H9 (cell line): ENCODE measurements at regions not wholly inside any gene's neighbourhood (a gene's known extent, or its start where the extent isn't known, plus 50 kb on each side); places are given as distances from the start of the nearest gene placed in this dataset.

ENCODE experiments used
- DNase-seq: peaks from one replicate; pipeline ENCODE4 v3.0.0-alpha.2; 2017
- H2AFZ ChIP-seq: one replicate; pipeline ENCODE4 v1.6.1; 2013; ENCODE audit warnings: mild to moderate bottlenecking, low read length, control low read depth, moderate library complexity
- H2AK5ac ChIP-seq: 2 replicates; pipeline ENCODE4 v1.6.1; 2013; ENCODE audit warnings: low read length, control low read depth, mixed read lengths; ENCODE audit not compliant: insufficient read length
- H2BK120ac ChIP-seq: one replicate; pipeline ENCODE4 v1.6.1; 2013; ENCODE audit warnings: low read depth, mild to moderate bottlenecking, low read length, control low read depth, inconsistent platforms; ENCODE audit not compliant: poor library complexity, severe bottlenecking
- H2BK12ac ChIP-seq: 2 replicates; pipeline ENCODE4 v1.6.1; 2013; ENCODE audit warnings: low read length, control low read depth, mixed read lengths, low read depth; ENCODE audit not compliant: insufficient read length
- H2BK15ac ChIP-seq: 2 replicates; pipeline ENCODE4 v1.6.1; 2013; ENCODE audit warnings: low read depth, low read length, control low read depth
- H2BK20ac ChIP-seq: one replicate; pipeline ENCODE4 v1.6.1; 2013; ENCODE audit warnings: low read depth, mild to moderate bottlenecking, low read length, control low read depth, inconsistent platforms; ENCODE audit not compliant: poor library complexity, severe bottlenecking
- H2BK5ac ChIP-seq: 2 replicates; pipeline ENCODE4 v1.6.1; 2013; ENCODE audit warnings: low read length, control low read depth, mixed read lengths; ENCODE audit not compliant: insufficient read length
- H3K14ac ChIP-seq: 2 replicates; pipeline ENCODE4 v1.6.1; 2013; ENCODE audit warnings: low read length, control low read depth; ENCODE audit not compliant: insufficient read depth
- H3K18ac ChIP-seq: 2 replicates; pipeline ENCODE4 v1.6.1; 2013; ENCODE audit warnings: low read depth, mild to moderate bottlenecking, mixed read lengths, low read length, control low read depth; ENCODE audit not compliant: insufficient read length
- H3K23ac ChIP-seq: 2 replicates; pipeline ENCODE4 v1.6.1; 2013; ENCODE audit warnings: low read length, control low read depth, mixed read lengths, low read depth; ENCODE audit not compliant: insufficient read length
- H3K23me2 ChIP-seq: 2 replicates; pipeline ENCODE4 v1.6.1; 2013; ENCODE audit warnings: low read depth, mild to moderate bottlenecking, mixed read lengths, low read length, control low read depth; ENCODE audit not compliant: insufficient read length, poor library complexity, severe bottlenecking
- H3K27ac ChIP-seq: 2 replicates; pipeline ENCODE4 v1.5.1; 2013; ENCODE audit warnings: low read length, control low read depth, mixed read lengths, low read depth; ENCODE audit not compliant: insufficient read length
- H3K27me3 ChIP-seq: 2 replicates; pipeline ENCODE4 v1.6.1; 2013; ENCODE audit warnings: low read length, control low read depth, inconsistent platforms; ENCODE audit not compliant: insufficient read depth
- H3K4ac ChIP-seq: 2 replicates; pipeline ENCODE4 v1.6.1; 2013; ENCODE audit warnings: low read depth, mild to moderate bottlenecking, control low read depth, inconsistent platforms, low read length, moderate library complexity
- H3K4me1 ChIP-seq: 2 replicates; pipeline ENCODE4 v1.6.1; 2013; ENCODE audit warnings: low read length, control low read depth, inconsistent platforms; ENCODE audit not compliant: insufficient read depth
- H3K4me2 ChIP-seq: 2 replicates; pipeline ENCODE4 v1.6.1; 2013; ENCODE audit warnings: low read length, control low read depth, mixed read lengths; ENCODE audit not compliant: insufficient read length, insufficient read depth
- H3K56ac ChIP-seq: 2 replicates; pipeline ENCODE4 v1.6.1; 2013; ENCODE audit warnings: low read depth, mild to moderate bottlenecking, mixed read lengths, low read length, control low read depth; ENCODE audit not compliant: insufficient read length
- H3K79me1 ChIP-seq: 2 replicates; pipeline ENCODE4 v1.6.1; 2013; ENCODE audit warnings: low read depth, mild to moderate bottlenecking, moderate library complexity, low read length, control low read depth, inconsistent platforms; ENCODE audit not compliant: insufficient read depth, poor library complexity, severe bottlenecking
- H3K79me2 ChIP-seq: 2 replicates; pipeline ENCODE4 v1.6.1; 2013; ENCODE audit warnings: low read length, control low read depth, inconsistent platforms; ENCODE audit not compliant: insufficient read depth
- H3K9ac ChIP-seq: 2 replicates; pipeline ENCODE4 v1.6.1; 2013; ENCODE audit warnings: low read length, control low read depth, mixed read lengths; ENCODE audit not compliant: insufficient read length; ENCODE audit errors: extremely low read depth
- H3K9me3 ChIP-seq: one replicate; pipeline ENCODE4 v1.6.1; 2013; ENCODE audit warnings: low read depth, low read length, inconsistent platforms; ENCODE audit not compliant: control insufficient read depth
- H3T11ph ChIP-seq: one replicate; pipeline ENCODE4 v1.6.1; 2013; ENCODE audit warnings: mild to moderate bottlenecking, low read length, control low read depth, inconsistent platforms
- H4K20me1 ChIP-seq: one replicate; pipeline ENCODE4 v1.6.1; 2013; ENCODE audit not compliant: control insufficient read depth, insufficient read length, insufficient read depth
- H4K5ac ChIP-seq: 2 replicates; pipeline ENCODE4 v1.6.1; 2013; ENCODE audit warnings: low read depth, mild to moderate bottlenecking, mixed read lengths, low read length, control low read depth; ENCODE audit not compliant: insufficient read length
- H4K8ac ChIP-seq: replicated peaks from 2 replicates; pipeline ENCODE4 v1.6.1; 2013; ENCODE audit warnings: low read length, control low read depth, mixed read lengths, low read depth; ENCODE audit not compliant: insufficient read length
- H4K91ac ChIP-seq: 2 replicates; pipeline ENCODE4 v1.6.1; 2013; ENCODE audit warnings: low read depth, mild to moderate bottlenecking, moderate library complexity, mixed read lengths, low read length, control low read depth; ENCODE audit not compliant: insufficient read length
- H3K27ac Mint-ChIP-seq, 3 experiments: 2 replicates in 2 of 3; 3 replicates in 1 of 3; pipeline ENCODE4 v1.8.0; 2020 to 2021; ENCODE audit warnings: mixed read lengths in 3 of 3, mild to moderate bottlenecking in 1 of 3, moderate library complexity in 1 of 3
- H3K27me3 Mint-ChIP-seq: 2 replicates; pipeline ENCODE4 v1.8.0; 2021; ENCODE audit warnings: low read depth, mild to moderate bottlenecking, moderate library complexity, mixed read lengths
- H3K36me3 Mint-ChIP-seq, 3 experiments: 2 replicates in 2 of 3; 3 replicates in 1 of 3; pipeline ENCODE4 v1.8.0; 2020 to 2021; ENCODE audit warnings: low read depth in 3 of 3, mixed read lengths in 3 of 3; ENCODE audit not compliant: insufficient read depth in 1 of 3
- H3K4me1 Mint-ChIP-seq, 2 experiments: 2 replicates each; pipeline ENCODE4 v1.8.0; 2020; ENCODE audit warnings: mixed read lengths in 2 of 2
- H3K4me3 Mint-ChIP-seq, 2 experiments: 2 replicates in 1 of 2; 3 replicates in 1 of 2; pipeline ENCODE4 v1.8.0; 2020 to 2021; ENCODE audit warnings: mild to moderate bottlenecking in 2 of 2, mixed read lengths in 2 of 2, moderate library complexity in 1 of 2
- H3K9me3 Mint-ChIP-seq, 2 experiments: 2 replicates in 1 of 2; 3 replicates in 1 of 2; pipeline ENCODE4 v1.8.0; 2020; ENCODE audit warnings: mild to moderate bottlenecking in 2 of 2, mixed read lengths in 2 of 2, moderate library complexity in 1 of 2
- WGBS: extraction: QIAGEN DNeasy Blood & Tissue Kit; methylation state at CpG from one replicate; pipeline ENCODE4 v1.1.7; 2013; ENCODE audit warnings: missing lambda C conversion rate, low lambda C conversion rate, mixed read lengths; ENCODE audit not compliant: insufficient read length; ENCODE audit errors: extremely low coverage; 5-methylcytosine and 5-hydroxymethylcytosine counted together
- TF ChIP-seq, protein P1 (sequence below): fragments of 200-600 bp; sonication (generic); conservative IDR thresholded peaks from 3 replicates; pipeline ENCODE4 v1.8.0; 2021; ENCODE audit warnings: antibody characterized with exemption, mild to moderate bottlenecking

DNA sequence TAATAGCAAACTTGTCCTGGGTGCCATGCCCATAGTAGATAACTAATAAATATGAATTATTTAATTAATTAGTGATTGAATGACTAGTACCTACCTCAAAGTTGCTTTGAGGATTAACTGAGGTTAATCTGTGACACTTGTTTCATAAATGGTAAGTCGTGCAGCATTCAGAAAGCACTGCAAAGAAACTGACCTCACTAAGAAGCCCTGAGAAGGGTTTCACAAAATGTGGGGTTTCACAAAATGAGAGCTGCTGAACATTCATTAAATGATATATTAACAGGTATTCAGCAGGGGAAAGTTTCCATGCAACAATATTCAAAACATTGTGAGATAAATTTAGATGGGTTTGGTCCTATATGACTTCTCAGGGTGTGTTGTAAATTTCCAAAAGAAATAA, 236.2 kb downstream of the OSR1 start:
- Histone ChIP-seq H3K4me1 (no peaks in the 10 kb centered on the region), H3K14ac (no peak overlapping the region), H3K23ac (no peak overlapping the region), H3K79me1 (no peaks in the 10 kb centered on the region), H3K56ac (no peak overlapping the region), H4K8ac (no peak overlapping the region), H2BK12ac (no peak overlapping the region), H2BK20ac (no peak overlapping the region), H2AFZ (no peak overlapping the region), H3K9me3 (no peaks in the 10 kb centered on the region), H3K4me2 (no peak overlapping the region), H3T11ph (no peak overlapping the region), H3K27me3 (no peaks in the 10 kb centered on the region), H4K20me1 (no peaks in the 10 kb centered on the region), H2BK120ac (no peak overlapping the region), H3K79me2 (no peaks in the 10 kb centered on the region), H3K27ac (no peak overlapping the region), H3K23me2 (no peaks in the 10 kb centered on the region), H3K9ac (no peak overlapping the region), H4K91ac (no peak overlapping the region), H3K18ac (no peak overlapping the region), H2AK5ac (no peak overlapping the region), H4K5ac (no peak overlapping the region), H2BK15ac (no peak overlapping the region), H3K4ac (no peak overlapping the region), H2BK5ac (no peak overlapping the region)
- H3K36me3 Mint-ChIP-seq: peaks cover 5 to 6% (median 5%) of the 10 kb centered on the region in 3 experiments; a peak in 6 of 7 replicates
- DNase-seq: no peak
- H3K27me3 Mint-ChIP-seq: no peaks in the 10 kb centered on the region
- TF ChIP-seq, protein P1, sequence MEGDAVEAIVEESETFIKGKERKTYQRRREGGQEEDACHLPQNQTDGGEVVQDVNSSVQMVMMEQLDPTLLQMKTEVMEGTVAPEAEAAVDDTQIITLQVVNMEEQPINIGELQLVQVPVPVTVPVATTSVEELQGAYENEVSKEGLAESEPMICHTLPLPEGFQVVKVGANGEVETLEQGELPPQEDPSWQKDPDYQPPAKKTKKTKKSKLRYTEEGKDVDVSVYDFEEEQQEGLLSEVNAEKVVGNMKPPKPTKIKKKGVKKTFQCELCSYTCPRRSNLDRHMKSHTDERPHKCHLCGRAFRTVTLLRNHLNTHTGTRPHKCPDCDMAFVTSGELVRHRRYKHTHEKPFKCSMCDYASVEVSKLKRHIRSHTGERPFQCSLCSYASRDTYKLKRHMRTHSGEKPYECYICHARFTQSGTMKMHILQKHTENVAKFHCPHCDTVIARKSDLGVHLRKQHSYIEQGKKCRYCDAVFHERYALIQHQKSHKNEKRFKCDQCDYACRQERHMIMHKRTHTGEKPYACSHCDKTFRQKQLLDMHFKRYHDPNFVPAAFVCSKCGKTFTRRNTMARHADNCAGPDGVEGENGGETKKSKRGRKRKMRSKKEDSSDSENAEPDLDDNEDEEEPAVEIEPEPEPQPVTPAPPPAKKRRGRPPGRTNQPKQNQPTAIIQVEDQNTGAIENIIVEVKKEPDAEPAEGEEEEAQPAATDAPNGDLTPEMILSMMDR: no peak
- no CpG with 5 or more reads among the region's 1 CpG for WGBS
- peaks cover 5 to 6% of the 10 kb centered on the region in 2 experiments; a peak in 4 of 5 replicates for H3K9me3 Mint-ChIP-seq
- H3K27ac Mint-ChIP-seq: no peak overlapping the region
- H3K4me3 Mint-ChIP-seq: no peak overlapping the region
- H3K4me1 Mint-ChIP-seq: peaks cover 5% of the 10 kb centered on the region in 2 experiments; a peak in 3 of 4 replicates
